ENCODE measurements at regions not wholly inside any gene's neighbourhood (a gene's known extent, or its start where the extent isn't known, plus 50 kb on each side); places are given as distances from the start of the nearest gene placed in this dataset.
"Not testable (repeated sequence)": the region's sequence is repeated elsewhere in the genome, so short reads cannot be mapped to it uniquely, and the experiment has no call there.

DNA sequence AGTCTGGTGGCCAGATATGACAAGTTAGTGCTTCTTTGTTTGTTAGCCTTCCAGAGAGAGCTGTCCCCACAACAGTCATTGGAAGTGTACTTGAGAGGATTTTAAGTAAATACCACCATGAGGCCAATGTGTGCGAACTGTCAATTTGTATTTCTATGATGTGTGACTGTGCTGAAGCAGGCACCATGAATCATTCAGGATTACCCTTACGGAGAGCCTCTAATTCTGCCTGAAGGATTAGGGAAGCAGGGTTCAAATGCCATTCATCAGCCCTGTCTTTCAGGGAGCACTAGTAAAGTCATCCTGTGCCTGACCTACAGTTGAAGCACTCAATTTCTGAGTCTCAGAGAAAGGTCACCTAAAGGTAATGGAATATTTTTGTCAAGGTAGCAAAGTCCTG, 109.3 kb downstream of the GATA3 start:
- RAD21 ChIA-PET (ENCODE audit: unreplicated experiment): no interaction called here
- WGBS (ENCODE audit: insufficient coverage, insufficient replicate concordance, low lambda C conversion rate, missing lambda C conversion rate): 64% methylated on average over 2 of the region's 2 CpGs
- H3K9me3 ChIP-seq (replicated peaks; ENCODE audit: control insufficient read depth, insufficient read depth, low read length): no peaks in the 10 kb centered on the region; the same call in 1 of the 3 replicates
- H3K4me1 ChIP-seq (ENCODE audit: control insufficient read depth, insufficient read depth, low read length): no peaks in the 10 kb centered on the region
- no TSS peak for BruUV-seq (replicated peaks)
- CTCF ChIA-PET: no interaction called here
- H3K4me2 ChIP-seq (ENCODE audit: control insufficient read depth, insufficient read depth): no peak overlapping the region
- no peaks in the 10 kb centered on the region for H3K27me3 ChIP-seq (replicated peaks in 1 of 2; ENCODE audit: control insufficient read depth in 2 of 2, insufficient read depth in 2 of 2, low read length in 1 of 2)
- no peak overlapping the region for H2AFZ ChIP-seq (ENCODE audit: control insufficient read depth, low read depth, low read length)
- DNase-seq (ENCODE audit: low read depth, low spot score) (no peak), ATAC-seq (no peak), FAIRE-seq (no peak)
- SMC1A ChIA-PET (ENCODE audit: uncharacterized antibody, unreplicated experiment): no interaction called here
- no peak overlapping the region for H3K27ac ChIP-seq (ENCODE audit: control insufficient read depth, insufficient read depth)
- no peaks in the 10 kb centered on the region for H3K79me2 ChIP-seq (ENCODE audit: control insufficient read depth, insufficient read depth, low read length)
- TF ChIP-seq NR2C1 (IDR thresholded peaks at IDR 0.05): no peak
- no peak for TF ChIP-seq ZNF217 (IDR thresholded peaks at IDR 0.05)
- no peak for TF ChIP-seq RAD51 (IDR thresholded peaks at IDR 0.05)
- TF ChIP-seq, protein P1, sequence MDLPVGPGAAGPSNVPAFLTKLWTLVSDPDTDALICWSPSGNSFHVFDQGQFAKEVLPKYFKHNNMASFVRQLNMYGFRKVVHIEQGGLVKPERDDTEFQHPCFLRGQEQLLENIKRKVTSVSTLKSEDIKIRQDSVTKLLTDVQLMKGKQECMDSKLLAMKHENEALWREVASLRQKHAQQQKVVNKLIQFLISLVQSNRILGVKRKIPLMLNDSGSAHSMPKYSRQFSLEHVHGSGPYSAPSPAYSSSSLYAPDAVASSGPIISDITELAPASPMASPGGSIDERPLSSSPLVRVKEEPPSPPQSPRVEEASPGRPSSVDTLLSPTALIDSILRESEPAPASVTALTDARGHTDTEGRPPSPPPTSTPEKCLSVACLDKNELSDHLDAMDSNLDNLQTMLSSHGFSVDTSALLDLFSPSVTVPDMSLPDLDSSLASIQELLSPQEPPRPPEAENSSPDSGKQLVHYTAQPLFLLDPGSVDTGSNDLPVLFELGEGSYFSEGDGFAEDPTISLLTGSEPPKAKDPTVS (IDR thresholded peaks at IDR 0.05; ENCODE audit: low read depth, low read length): no peak
- TF ChIP-seq, protein P2, sequence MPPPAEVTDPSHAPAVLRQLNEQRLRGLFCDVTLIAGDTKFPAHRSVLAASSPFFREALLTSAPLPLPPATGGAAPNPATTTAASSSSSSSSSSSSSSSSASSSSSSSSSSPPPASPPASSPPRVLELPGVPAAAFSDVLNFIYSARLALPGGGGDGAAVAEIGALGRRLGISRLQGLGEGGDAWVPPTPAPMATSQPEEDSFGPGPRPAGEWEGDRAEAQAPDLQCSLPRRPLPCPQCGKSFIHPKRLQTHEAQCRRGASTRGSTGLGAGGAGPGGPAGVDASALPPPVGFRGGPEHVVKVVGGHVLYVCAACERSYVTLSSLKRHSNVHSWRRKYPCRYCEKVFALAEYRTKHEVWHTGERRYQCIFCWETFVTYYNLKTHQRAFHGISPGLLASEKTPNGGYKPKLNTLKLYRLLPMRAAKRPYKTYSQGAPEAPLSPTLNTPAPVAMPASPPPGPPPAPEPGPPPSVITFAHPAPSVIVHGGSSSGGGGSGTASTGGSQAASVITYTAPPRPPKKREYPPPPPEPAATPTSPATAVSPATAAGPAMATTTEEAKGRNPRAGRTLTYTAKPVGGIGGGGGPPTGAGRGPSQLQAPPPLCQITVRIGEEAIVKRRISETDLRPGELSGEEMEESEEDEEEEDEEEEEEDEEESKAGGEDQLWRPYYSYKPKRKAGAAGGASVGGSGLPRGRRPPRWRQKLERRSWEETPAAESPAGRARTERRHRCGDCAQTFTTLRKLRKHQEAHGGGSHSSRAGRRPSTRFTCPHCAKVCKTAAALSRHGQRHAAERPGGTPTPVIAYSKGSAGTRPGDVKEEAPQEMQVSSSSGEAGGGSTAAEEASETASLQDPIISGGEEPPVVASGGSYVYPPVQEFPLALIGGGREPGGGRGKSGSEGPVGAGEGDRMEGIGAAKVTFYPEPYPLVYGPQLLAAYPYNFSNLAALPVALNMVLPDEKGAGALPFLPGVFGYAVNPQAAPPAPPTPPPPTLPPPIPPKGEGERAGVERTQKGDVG (CRISPR knock-in tag; IDR thresholded peaks at IDR 0.05): no peak
- TF ChIP-seq MEF2A (IDR thresholded peaks at IDR 0.05; ENCODE audit: insufficient read depth, low read depth, low read length): no peak
- TF ChIP-seq, protein P3, sequence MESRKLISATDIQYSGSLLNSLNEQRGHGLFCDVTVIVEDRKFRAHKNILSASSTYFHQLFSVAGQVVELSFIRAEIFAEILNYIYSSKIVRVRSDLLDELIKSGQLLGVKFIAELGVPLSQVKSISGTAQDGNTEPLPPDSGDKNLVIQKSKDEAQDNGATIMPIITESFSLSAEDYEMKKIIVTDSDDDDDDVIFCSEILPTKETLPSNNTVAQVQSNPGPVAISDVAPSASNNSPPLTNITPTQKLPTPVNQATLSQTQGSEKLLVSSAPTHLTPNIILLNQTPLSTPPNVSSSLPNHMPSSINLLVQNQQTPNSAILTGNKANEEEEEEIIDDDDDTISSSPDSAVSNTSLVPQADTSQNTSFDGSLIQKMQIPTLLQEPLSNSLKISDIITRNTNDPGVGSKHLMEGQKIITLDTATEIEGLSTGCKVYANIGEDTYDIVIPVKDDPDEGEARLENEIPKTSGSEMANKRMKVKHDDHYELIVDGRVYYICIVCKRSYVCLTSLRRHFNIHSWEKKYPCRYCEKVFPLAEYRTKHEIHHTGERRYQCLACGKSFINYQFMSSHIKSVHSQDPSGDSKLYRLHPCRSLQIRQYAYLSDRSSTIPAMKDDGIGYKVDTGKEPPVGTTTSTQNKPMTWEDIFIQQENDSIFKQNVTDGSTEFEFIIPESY (IDR thresholded peaks at IDR 0.05): no peak
- no peak for TF ChIP-seq YBX1 (IDR thresholded peaks at IDR 0.05)
- TF ChIP-seq RB1 (IDR thresholded peaks at IDR 0.05; ENCODE audit: borderline replicate concordance): no peak
- TF ChIP-seq EP300 (IDR thresholded peaks at IDR 0.05; ENCODE audit: borderline replicate concordance in 1 of 2, control insufficient read depth in 1 of 2, low read depth in 2 of 2, low read length in 2 of 2): no peak
- TF ChIP-seq BRCA1 (IDR thresholded peaks at IDR 0.05; ENCODE audit: low read depth, low read length): no peak
- H4K20me1 ChIP-seq (ENCODE audit: control insufficient read depth, insufficient read depth): no peaks in the 10 kb centered on the region
- POLR2A ChIA-PET: no interaction called here
- intact Hi-C loops (cut with micrococcal nuclease; ENCODE audit: unreplicated experiment): no loop called here
- no peak overlapping the region for H3K4me3 ChIP-seq
- H3K36me3 ChIP-seq (ENCODE audit: control insufficient read depth in 2 of 2, insufficient read depth in 2 of 2, low read length in 1 of 2): no peaks in the 10 kb centered on the region
- H3K9ac ChIP-seq (ENCODE audit: control insufficient read depth, insufficient read depth, low read length): no peak overlapping the region
- in situ Hi-C loops (cut with MboI): no loop called here

DNA sequence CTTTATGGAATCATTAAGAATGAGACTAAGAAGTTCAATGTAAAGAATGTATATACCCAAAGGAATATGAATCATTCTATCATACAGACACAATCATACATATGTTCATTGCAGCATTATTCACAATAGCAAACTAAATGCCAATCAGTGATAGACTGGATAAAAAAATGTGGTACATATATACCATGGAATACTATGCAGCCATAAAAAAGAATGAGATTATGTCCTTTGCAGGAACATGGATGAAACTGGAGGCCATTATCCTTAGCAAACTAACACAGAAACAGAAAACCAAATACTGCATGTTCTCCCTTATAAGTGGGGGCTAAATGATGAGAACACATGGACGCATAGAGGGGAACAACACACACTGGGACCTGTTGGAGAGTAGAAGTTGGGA, 110.2 kb downstream of the GATA3 start:
- H3K4me2 ChIP-seq (ENCODE audit: control insufficient read depth, insufficient read depth); SMC1A ChIA-PET (ENCODE audit: uncharacterized antibody, unreplicated experiment); H2AFZ ChIP-seq (ENCODE audit: control insufficient read depth, low read depth, low read length); H4K20me1 ChIP-seq (ENCODE audit: control insufficient read depth, insufficient read depth); ATAC-seq; BruUV-seq (replicated peaks); H3K9ac ChIP-seq (ENCODE audit: control insufficient read depth, insufficient read depth, low read length); H3K27ac ChIP-seq (ENCODE audit: control insufficient read depth, insufficient read depth); H3K27me3 ChIP-seq (replicated peaks in 1 of 2; ENCODE audit: control insufficient read depth in 2 of 2, insufficient read depth in 2 of 2, low read length in 1 of 2); CTCF ChIA-PET; DNase-seq (ENCODE audit: low read depth, low spot score); H3K4me3 ChIP-seq; H3K9me3 ChIP-seq (replicated peaks; ENCODE audit: control insufficient read depth, insufficient read depth, low read length); FAIRE-seq; POLR2A ChIA-PET; intact Hi-C loops (cut with micrococcal nuclease; ENCODE audit: unreplicated experiment); in situ Hi-C loops (cut with MboI); H3K4me1 ChIP-seq (ENCODE audit: control insufficient read depth, insufficient read depth, low read length); H3K79me2 ChIP-seq (ENCODE audit: control insufficient read depth, insufficient read depth, low read length); H3K36me3 ChIP-seq (ENCODE audit: control insufficient read depth in 2 of 2, insufficient read depth in 2 of 2, low read length in 1 of 2); RAD21 ChIA-PET (ENCODE audit: unreplicated experiment): not testable (repeated sequence)
- 100% methylated on average over 1 of the region's 1 CpG for WGBS (ENCODE audit: insufficient coverage, insufficient replicate concordance, low lambda C conversion rate, missing lambda C conversion rate)
